Fibroblast of mammary gland (primary cell): ENCODE measurements at regions not wholly inside any gene's neighbourhood (a gene's known extent, or its start where the extent isn't known, plus 50 kb on each side); places are given as distances from the start of the nearest gene placed in this dataset.
"Not testable (repeated sequence)": the region's sequence is repeated elsewhere in the genome, so short reads cannot be mapped to it uniquely, and the experiment has no call there.

ENCODE experiments used
- DNase-seq: peaks from one replicate; pipeline ENCODE4 v3.0.0-alpha.2; 2010; ENCODE audit warnings: low read depth
- H3K4me3 ChIP-seq: 2 replicates; pipeline ENCODE4 v1.5.1; 2011; ENCODE audit warnings: low read depth, mild to moderate bottlenecking, low read length, moderate library complexity; ENCODE audit not compliant: control insufficient read depth
- CTCF ChIP-seq: conservative IDR thresholded peaks from 2 replicates; pipeline ENCODE4 v1.5.1; 2011; ENCODE audit warnings: low read depth, low read length, inconsistent platforms; ENCODE audit not compliant: control insufficient read depth, insufficient read depth

GRCh38 chr5:96201503-96201902 is 231.5 kb downstream of the PCSK1 start:
- no peak overlapping the region for H3K4me3 ChIP-seq
- DNase-seq, result no peak
- no peak for TF ChIP-seq CTCF

- no peak for DNase-seq
- no peak for TF ChIP-seq CTCF
- H3K4me3 ChIP-seq, result no peak overlapping the region
Measured at GRCh38 chr5:96200641-96201040, 232.4 kb downstream of the PCSK1 start.

GRCh38 chr5:96199713-96200183 is 233.3 kb downstream of the PCSK1 start:
- no peak for TF ChIP-seq CTCF

GRCh38 chr5:96198356-96199058 is 234.5 kb downstream of the PCSK1 start:
- TF ChIP-seq CTCF, result no peak
- no peak overlapping the region for H3K4me3 ChIP-seq
- DNase-seq, result peak; percentile 55

More at GRCh38 chr5:96199713-96200183, 233.3 kb downstream of the PCSK1 start:
- no peak overlapping the region for H3K4me3 ChIP-seq
- DNase-seq, result no peak

GRCh38 chr5:96197767-96198166 is 235.3 kb downstream of the PCSK1 start:
- DNase-seq, H3K4me3 ChIP-seq: not testable (repeated sequence)

GRCh38 chr5:96197347-96197746 is 235.7 kb upstream of the ELL2 start:
- TF ChIP-seq CTCF, result no peak
- DNase-seq, result no peak
- no peak overlapping the region for H3K4me3 ChIP-seq

GRCh38 chr5:96196890-96197289 is 235.2 kb upstream of the ELL2 start:
- no peak overlapping the region for H3K4me3 ChIP-seq
- TF ChIP-seq CTCF, result no peak
- DNase-seq, result no peak
